ENCODE measurements at regions not wholly inside any gene's neighbourhood (a gene's known extent, or its start where the extent isn't known, plus 50 kb on each side); places are given as distances from the start of the nearest gene placed in this dataset.

- H3K4me3 ChIP-seq (replicated peaks; ENCODE audit: low read depth, low read length): no peak overlapping the region
- no peak for TF ChIP-seq CTCF (IDR thresholded peaks at IDR 0.05; ENCODE audit: low read depth, low read length, missing control alignments)
- DNase-seq (ENCODE audit: extremely low read depth, low read depth): no peak
Measured at GRCh38 chr22:49406879-49407587, 420.6 kb downstream of the BRD1 start.

DNA sequence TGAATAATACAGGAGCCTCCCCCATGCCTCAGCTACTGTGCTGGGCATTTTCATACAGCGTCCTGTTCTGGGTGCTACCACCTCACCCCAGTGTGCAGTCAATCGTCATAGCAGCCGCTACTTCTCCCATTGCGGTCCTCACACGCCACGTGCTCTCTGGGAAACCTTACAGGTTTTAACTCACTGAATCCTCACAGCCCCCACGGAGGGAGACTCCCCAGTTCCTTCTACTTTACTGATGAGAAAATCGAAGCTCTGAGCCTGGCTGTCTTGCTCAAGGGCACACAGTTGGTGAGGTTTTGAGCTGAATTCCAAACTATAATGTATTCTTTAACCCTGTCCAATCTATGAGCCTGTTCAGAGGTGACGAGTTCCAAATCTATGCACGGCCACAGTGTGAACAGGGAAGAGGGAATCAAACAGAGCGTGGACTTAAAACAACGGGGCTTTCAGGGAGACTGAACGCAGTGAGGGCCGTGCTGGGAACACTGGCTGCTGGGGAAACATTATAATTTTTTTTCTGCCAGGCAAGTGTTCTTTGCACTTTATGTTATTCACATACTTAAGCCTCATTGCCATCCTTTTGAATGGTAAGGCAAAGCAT is 421.5 kb downstream of the BRD1 start:
- TF ChIP-seq CTCF (IDR thresholded peaks at IDR 0.05; ENCODE audit: low read depth, low read length, missing control alignments): no peak
- no peak overlapping the region for H3K4me3 ChIP-seq (replicated peaks; ENCODE audit: low read depth, low read length)
- DNase-seq (ENCODE audit: extremely low read depth, low read depth): no peak

DNA sequence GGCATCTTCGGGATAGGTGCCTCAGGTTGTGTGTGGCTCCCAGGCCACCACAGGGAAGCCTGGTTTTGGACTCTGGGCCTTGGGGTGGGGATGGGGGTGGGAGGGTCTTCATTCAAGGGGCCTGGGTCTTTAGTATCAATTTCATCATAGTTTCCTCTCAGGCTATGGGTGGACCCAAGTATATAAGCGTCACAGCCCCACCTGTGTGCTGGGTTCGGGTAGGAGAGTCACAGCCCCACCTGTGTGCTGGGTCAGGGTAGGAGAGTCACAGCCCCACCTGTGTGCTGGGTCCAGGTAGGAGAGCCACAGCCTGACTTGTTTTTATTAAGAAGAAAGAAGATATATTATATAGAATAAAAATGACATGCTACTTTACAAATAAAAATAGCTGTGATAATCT is 422.1 kb downstream of the BRD1 start:
- no peak for DNase-seq (ENCODE audit: extremely low read depth, low read depth)
- no peak for TF ChIP-seq CTCF (IDR thresholded peaks at IDR 0.05; ENCODE audit: low read depth, low read length, missing control alignments)
- H3K4me3 ChIP-seq (replicated peaks; ENCODE audit: low read depth, low read length): no peak overlapping the region

GRCh38 chr22:49404576-49405241 is 423.0 kb downstream of the BRD1 start:
- no peak for TF ChIP-seq CTCF (IDR thresholded peaks at IDR 0.05; ENCODE audit: low read depth, low read length, missing control alignments)
- no peak for DNase-seq (ENCODE audit: extremely low read depth, low read depth)
- H3K4me3 ChIP-seq (replicated peaks; ENCODE audit: low read depth, low read length): no peak overlapping the region

DNA sequence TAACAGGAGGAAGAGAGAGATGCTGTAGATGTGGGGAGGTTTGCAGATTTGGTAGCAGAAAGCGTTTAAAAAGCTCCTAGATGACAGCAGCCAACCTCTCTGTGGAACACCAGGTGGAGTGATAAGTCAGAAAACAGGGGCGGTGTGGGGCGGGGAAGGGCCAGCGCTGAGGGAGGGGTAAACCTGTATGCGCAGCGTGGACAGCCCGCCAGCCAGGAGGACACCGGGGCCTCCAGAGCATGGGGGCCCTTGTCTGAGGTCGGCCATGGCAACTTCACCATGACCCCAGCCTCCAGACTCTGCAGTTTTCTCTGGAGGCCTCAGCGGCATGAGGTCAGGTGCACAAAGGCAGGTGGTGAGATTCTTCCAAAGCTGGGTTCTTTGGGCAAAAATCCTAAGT is 423.7 kb downstream of the BRD1 start:
- no peak overlapping the region for H3K4me3 ChIP-seq (replicated peaks; ENCODE audit: low read depth, low read length)
- no peak for TF ChIP-seq CTCF (IDR thresholded peaks at IDR 0.05; ENCODE audit: low read depth, low read length, missing control alignments)
- DNase-seq (ENCODE audit: extremely low read depth, low read depth): no peak

GRCh38 chr22:49403102-49403501 is 424.6 kb downstream of the BRD1 start:
- DNase-seq (ENCODE audit: extremely low read depth, low read depth): no peak
- no peak overlapping the region for H3K4me3 ChIP-seq (replicated peaks; ENCODE audit: low read depth, low read length)
- TF ChIP-seq CTCF (IDR thresholded peaks at IDR 0.05; ENCODE audit: low read depth, low read length, missing control alignments): no peak
